ENCODE measurements at regions not wholly inside any gene's neighbourhood (a gene's known extent, or its start where the extent isn't known, plus 50 kb on each side); places are given as distances from the start of the nearest gene placed in this dataset.

DNA sequence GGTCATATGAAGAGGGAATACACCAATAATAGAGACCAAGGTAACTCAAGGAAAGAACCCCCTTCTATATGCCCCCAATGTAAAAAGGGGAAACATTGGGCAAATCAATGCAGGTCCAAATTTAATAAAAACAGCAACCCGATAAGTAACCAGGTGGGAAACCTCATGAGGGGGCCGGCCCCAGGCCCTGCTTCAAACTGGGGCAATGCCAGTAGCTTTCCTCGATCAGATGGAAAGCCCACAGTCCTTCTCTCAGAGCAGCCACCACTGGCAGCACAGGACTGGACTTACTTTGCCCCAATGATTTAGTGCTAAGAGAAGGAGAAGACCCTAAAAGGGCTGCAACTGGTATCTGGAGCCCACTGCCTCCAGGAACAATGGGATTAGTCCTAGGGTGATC is 65.6 kb upstream of the ASCC3 start:
- no peak overlapping the region for H3K4me3 ChIP-seq (replicated peaks in 1 of 3; ENCODE audit: low read depth in 2 of 3, low read length in 3 of 3)
- Mint-ChIP-seq H3K4me3 (no peak overlapping the region), H3K36me3 (no peaks in the 10 kb centered on the region), H3K27me3 (ENCODE audit: low read depth in 3 of 3) (peaks cover 0 to 2% (median 0%) of the 10 kb centered on the region in 3 donors), H3K9me3 (peaks cover 3 to 25% (median 6%) of the 10 kb centered on the region in 7 donors), H3K27ac (no peak overlapping the region), H3K4me1 (no peaks in the 10 kb centered on the region)
- no peak for DNase-seq
- H3K27ac ChIP-seq (ENCODE audit: low read depth in 1 of 2, low read length in 2 of 2) = no peak overlapping the region
- no peaks in the 10 kb centered on the region for H3K4me1 ChIP-seq (ENCODE audit: control insufficient read depth in 1 of 2, insufficient read depth in 2 of 2, low read length in 2 of 2)
- H3K4me2 ChIP-seq (replicated peaks; ENCODE audit: extremely low read depth, low read length, poor library complexity, severe bottlenecking) = no peak overlapping the region
- no peaks in the 10 kb centered on the region for H3K36me3 ChIP-seq (replicated peaks in 1 of 2; ENCODE audit: control insufficient read depth in 1 of 2, insufficient read depth in 2 of 2, low read length in 2 of 2)
- no peak overlapping the region for H3K9ac ChIP-seq (ENCODE audit: insufficient read depth, low read length, poor library complexity, severe bottlenecking)
- 100% methylated on average over 2 of the region's 3 CpGs for WGBS (ENCODE audit: insufficient coverage)
- intact Hi-C loops (cut with micrococcal nuclease) = no loop called here
- TF ChIP-seq, protein P1, sequence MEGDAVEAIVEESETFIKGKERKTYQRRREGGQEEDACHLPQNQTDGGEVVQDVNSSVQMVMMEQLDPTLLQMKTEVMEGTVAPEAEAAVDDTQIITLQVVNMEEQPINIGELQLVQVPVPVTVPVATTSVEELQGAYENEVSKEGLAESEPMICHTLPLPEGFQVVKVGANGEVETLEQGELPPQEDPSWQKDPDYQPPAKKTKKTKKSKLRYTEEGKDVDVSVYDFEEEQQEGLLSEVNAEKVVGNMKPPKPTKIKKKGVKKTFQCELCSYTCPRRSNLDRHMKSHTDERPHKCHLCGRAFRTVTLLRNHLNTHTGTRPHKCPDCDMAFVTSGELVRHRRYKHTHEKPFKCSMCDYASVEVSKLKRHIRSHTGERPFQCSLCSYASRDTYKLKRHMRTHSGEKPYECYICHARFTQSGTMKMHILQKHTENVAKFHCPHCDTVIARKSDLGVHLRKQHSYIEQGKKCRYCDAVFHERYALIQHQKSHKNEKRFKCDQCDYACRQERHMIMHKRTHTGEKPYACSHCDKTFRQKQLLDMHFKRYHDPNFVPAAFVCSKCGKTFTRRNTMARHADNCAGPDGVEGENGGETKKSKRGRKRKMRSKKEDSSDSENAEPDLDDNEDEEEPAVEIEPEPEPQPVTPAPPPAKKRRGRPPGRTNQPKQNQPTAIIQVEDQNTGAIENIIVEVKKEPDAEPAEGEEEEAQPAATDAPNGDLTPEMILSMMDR (IDR thresholded peaks at IDR 0.05) = no peak
- no peaks in the 10 kb centered on the region for H4K20me1 ChIP-seq (ENCODE audit: insufficient read depth, low read length)
- no peaks in the 10 kb centered on the region for H3K79me2 ChIP-seq (ENCODE audit: insufficient read depth, low read length)
- peaks cover 8 to 12% of the 10 kb centered on the region in 2 donors for H3K9me3 ChIP-seq (replicated peaks in 1 of 2; ENCODE audit: control insufficient read depth in 1 of 2, insufficient read depth in 1 of 2, low read length in 2 of 2)
- no peak overlapping the region for H2AFZ ChIP-seq (ENCODE audit: insufficient read depth, low read depth, low read length, poor library complexity, severe bottlenecking)
- no peaks in the 10 kb centered on the region for H3K27me3 ChIP-seq (ENCODE audit: control insufficient read depth in 2 of 2, insufficient read depth in 2 of 2, low read length in 2 of 2)

DNA sequence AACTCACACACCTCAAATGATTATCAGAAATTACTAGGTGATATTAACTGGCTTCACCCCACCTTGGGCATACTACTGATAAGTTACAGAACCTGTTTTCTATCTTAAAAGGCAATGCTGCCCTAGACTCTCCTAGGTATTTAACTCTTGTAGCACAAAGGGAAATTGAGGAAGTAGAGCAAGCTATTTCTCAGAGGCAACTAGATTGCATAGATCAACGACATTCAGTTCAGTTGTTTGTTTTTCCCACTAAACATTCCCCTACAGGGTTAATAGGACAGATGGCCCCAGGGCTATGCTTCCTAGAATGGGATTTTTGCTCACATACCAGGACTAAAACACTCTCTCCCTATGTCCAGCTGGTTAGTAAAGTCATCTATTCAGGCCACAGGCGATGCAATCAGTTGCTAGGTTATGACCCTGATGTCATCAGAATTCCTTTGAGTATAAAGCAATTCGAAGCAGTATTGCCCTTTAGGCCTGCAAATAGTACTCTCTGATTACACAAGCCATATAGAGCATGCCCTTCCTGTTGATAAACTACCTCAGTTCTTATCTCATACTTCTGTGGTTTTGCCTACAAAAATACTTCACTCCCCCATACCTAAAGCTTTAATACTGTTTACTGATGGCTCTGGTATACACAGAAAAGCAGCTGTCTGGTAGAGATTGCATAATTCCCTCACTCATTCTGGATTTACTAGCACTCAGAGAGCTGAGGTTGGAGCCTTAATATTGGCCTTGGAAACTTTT is 67.4 kb upstream of the ASCC3 start:
- H3K4me3 Mint-ChIP-seq = no peak overlapping the region
- TF ChIP-seq, protein P1 (IDR thresholded peaks at IDR 0.05) = no peak
- H3K9me3 Mint-ChIP-seq = peaks cover 3 to 25% (median 7%) of the 10 kb centered on the region in 7 donors
- Histone ChIP-seq H3K36me3 (replicated peaks in 1 of 2; ENCODE audit: control insufficient read depth in 1 of 2, insufficient read depth in 2 of 2, low read length in 2 of 2) (no peaks in the 10 kb centered on the region), H4K20me1 (ENCODE audit: insufficient read depth, low read length) (no peaks in the 10 kb centered on the region), H3K27ac (ENCODE audit: low read depth in 1 of 2, low read length in 2 of 2) (no peak overlapping the region), H3K9ac (ENCODE audit: insufficient read depth, low read length, poor library complexity, severe bottlenecking) (no peak overlapping the region), H3K4me1 (ENCODE audit: control insufficient read depth in 1 of 2, insufficient read depth in 2 of 2, low read length in 2 of 2) (no peaks in the 10 kb centered on the region), H3K9me3 (replicated peaks in 1 of 2; ENCODE audit: control insufficient read depth in 1 of 2, insufficient read depth in 1 of 2, low read length in 2 of 2) (peaks cover 8 to 12% of the 10 kb centered on the region in 2 donors), H3K4me2 (replicated peaks; ENCODE audit: extremely low read depth, low read length, poor library complexity, severe bottlenecking) (no peak overlapping the region), H3K4me3 (replicated peaks in 1 of 3; ENCODE audit: low read depth in 2 of 3, low read length in 3 of 3) (no peak overlapping the region), H3K79me2 (ENCODE audit: insufficient read depth, low read length) (no peaks in the 10 kb centered on the region), H3K27me3 (ENCODE audit: control insufficient read depth in 2 of 2, insufficient read depth in 2 of 2, low read length in 2 of 2) (no peaks in the 10 kb centered on the region), H2AFZ (ENCODE audit: insufficient read depth, low read depth, low read length, poor library complexity, severe bottlenecking) (no peak overlapping the region)
- no peak overlapping the region for H3K27ac Mint-ChIP-seq
- WGBS (ENCODE audit: insufficient coverage) = 59% methylated on average over 3 of the region's 3 CpGs
- intact Hi-C loops (cut with micrococcal nuclease) = no loop called here
- H3K4me1 Mint-ChIP-seq = no peaks in the 10 kb centered on the region
- no peak for DNase-seq
- H3K27me3 Mint-ChIP-seq (ENCODE audit: low read depth in 3 of 3) = peaks cover 0 to 2% (median 0%) of the 10 kb centered on the region in 3 donors
- no peaks in the 10 kb centered on the region for H3K36me3 Mint-ChIP-seq

Data from CD14-positive monocyte (primary cell).